Calu3 (cell line): ENCODE measurements at regions not wholly inside any gene's neighbourhood (a gene's known extent, or its start where the extent isn't known, plus 50 kb on each side); places are given as distances from the start of the nearest gene placed in this dataset.

Source experiments
- BruUV-seq: library from RNA; stranded (reverse); fragments of 400-500 nt; replicated peaks from 2 replicates; lab custom pipeline; 2021; lab: Mats Ljungman, UMichigan
- CTCF ChIA-PET: fragments of 300-600 bp; sonication (Branson Sonifier 250); formaldehyde crosslinking; loops from one replicate; lab custom pipeline; 2022; ENCODE audit warnings: antibody characterized with exemption; lab: Charles Lee
- DNase-seq: peaks from one replicate; pipeline ENCODE4 v3.0.0; 2022
- H3K27ac Mint-ChIP-seq: one replicate; pipeline ENCODE4 v1.8.0; 2022; ENCODE audit warnings: mixed read lengths; ENCODE audit not compliant: unreplicated experiment
- H3K27me3 Mint-ChIP-seq: one replicate; pipeline ENCODE4 v1.8.0; 2022; ENCODE audit warnings: mixed read lengths; ENCODE audit not compliant: unreplicated experiment
- H3K36me3 Mint-ChIP-seq: one replicate; pipeline ENCODE4 v1.8.0; 2022; ENCODE audit warnings: mild to moderate bottlenecking, moderate library complexity, mixed read lengths; ENCODE audit not compliant: insufficient read depth, unreplicated experiment
- H3K4me1 Mint-ChIP-seq: one replicate; pipeline ENCODE4 v1.8.0; 2022; ENCODE audit warnings: mild to moderate bottlenecking, low read depth, mixed read lengths; ENCODE audit not compliant: unreplicated experiment
- H3K4me3 Mint-ChIP-seq: one replicate; pipeline ENCODE4 v1.8.0; 2022; ENCODE audit warnings: mild to moderate bottlenecking, low read depth, moderate library complexity, mixed read lengths; ENCODE audit not compliant: unreplicated experiment
- H3K9me3 Mint-ChIP-seq: one replicate; pipeline ENCODE4 v1.8.0; 2022; ENCODE audit warnings: low read depth, mixed read lengths; ENCODE audit not compliant: unreplicated experiment
- intact Hi-C: fragments of 100-400 bp; cut with micrococcal nuclease; formaldehyde crosslinking; loops from one replicate; pipeline ENCODE4 v1.10.0; 2022; ENCODE audit not compliant: unreplicated experiment
- TF ChIP-seq, protein P1 (sequence below): fragments of 200-600 bp; IDR thresholded peaks from one replicate; pipeline ENCODE4 v1.8.0; 2022; ENCODE audit warnings: antibody characterized with exemption; ENCODE audit not compliant: unreplicated experiment

DNA sequence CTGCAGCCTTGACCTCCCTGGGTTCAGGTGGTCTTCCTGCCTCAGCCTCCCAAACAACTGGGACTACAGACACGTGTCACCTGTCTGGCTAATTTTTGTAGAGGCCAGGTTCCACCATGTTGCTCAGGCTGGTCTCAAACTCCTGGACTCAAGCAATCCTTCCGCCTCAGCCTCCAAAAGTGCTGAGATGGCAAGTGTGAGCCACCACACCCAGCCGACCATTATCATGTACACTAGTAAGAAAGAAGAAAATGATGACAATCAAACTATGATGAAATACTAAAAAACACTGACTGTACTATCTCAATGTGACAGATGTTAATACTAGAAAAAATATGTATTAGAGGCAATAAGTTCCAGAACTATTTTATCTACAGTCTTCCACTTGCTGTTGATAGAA lies 420.9 kb downstream of the TRIB2 start:
- Mint-ChIP-seq H3K36me3 (no peaks in the 10 kb centered on the region), H3K27me3 (no peaks in the 10 kb centered on the region), H3K9me3 (no peaks in the 10 kb centered on the region), H3K4me1 (no peaks in the 10 kb centered on the region), H3K4me3 (no peak overlapping the region), H3K27ac (no peak overlapping the region)
- CTCF ChIA-PET, result no interaction called here
- intact Hi-C loops, result no loop called here
- no peak for DNase-seq
- TF ChIP-seq, protein P1, sequence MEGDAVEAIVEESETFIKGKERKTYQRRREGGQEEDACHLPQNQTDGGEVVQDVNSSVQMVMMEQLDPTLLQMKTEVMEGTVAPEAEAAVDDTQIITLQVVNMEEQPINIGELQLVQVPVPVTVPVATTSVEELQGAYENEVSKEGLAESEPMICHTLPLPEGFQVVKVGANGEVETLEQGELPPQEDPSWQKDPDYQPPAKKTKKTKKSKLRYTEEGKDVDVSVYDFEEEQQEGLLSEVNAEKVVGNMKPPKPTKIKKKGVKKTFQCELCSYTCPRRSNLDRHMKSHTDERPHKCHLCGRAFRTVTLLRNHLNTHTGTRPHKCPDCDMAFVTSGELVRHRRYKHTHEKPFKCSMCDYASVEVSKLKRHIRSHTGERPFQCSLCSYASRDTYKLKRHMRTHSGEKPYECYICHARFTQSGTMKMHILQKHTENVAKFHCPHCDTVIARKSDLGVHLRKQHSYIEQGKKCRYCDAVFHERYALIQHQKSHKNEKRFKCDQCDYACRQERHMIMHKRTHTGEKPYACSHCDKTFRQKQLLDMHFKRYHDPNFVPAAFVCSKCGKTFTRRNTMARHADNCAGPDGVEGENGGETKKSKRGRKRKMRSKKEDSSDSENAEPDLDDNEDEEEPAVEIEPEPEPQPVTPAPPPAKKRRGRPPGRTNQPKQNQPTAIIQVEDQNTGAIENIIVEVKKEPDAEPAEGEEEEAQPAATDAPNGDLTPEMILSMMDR, result no peak
- no TSS peak for BruUV-seq

DNA sequence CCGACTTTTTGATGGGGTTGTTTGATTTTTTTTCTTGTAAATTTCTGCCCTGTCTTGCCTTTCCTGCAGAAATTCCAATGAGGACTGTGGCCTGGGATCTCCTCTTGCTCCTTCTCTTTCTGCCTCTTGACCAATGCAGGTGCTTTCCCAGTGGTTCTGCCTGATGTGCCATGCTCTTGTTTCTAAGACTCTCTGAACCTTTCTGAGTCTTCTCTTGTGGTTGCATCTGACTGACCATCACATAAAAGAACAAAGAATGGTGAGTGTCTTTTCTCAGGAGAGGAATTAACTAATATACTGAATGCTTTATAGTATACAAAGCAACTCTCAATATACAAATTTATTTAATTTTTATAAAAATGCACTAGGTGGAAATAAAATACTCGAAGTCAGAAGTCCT lies 424.6 kb downstream of the TRIB2 start:
- BruUV-seq, result no TSS peak
- intact Hi-C loops, result no loop called here
- Mint-ChIP-seq H3K27me3 (no peaks in the 10 kb centered on the region), H3K36me3 (no peaks in the 10 kb centered on the region), H3K4me1 (no peaks in the 10 kb centered on the region), H3K9me3 (no peaks in the 10 kb centered on the region), H3K27ac (no peak overlapping the region), H3K4me3 (no peak overlapping the region)
- DNase-seq, result no peak
- CTCF ChIA-PET, result no interaction called here
- TF ChIP-seq, protein P1, result no peak

DNA sequence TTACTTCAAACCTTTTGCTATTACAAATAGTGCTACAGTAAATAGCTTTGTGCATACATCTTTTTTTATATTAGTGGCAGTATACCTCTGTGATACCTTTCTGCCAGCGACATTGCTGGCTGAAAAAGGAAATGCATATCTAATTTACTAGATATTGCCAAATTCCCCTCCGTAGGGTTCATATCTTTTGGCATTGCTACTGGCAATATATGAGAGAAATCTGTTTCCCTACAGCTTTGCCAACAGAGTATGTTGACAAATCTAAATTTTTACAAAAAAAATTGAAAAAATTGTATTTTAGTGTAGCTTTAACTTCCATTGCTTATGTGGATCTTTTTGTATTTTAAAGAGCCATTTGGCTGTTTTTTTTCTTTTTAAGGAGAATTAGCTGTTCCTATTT lies 426.7 kb downstream of the TRIB2 start:
- Mint-ChIP-seq H3K9me3 (no peaks in the 10 kb centered on the region), H3K27me3 (no peaks in the 10 kb centered on the region), H3K4me3 (no peak overlapping the region), H3K4me1 (no peaks in the 10 kb centered on the region), H3K36me3 (no peaks in the 10 kb centered on the region), H3K27ac (no peak overlapping the region)
- DNase-seq, result no peak
- intact Hi-C loops, result no loop called here
- CTCF ChIA-PET, result no interaction called here
- BruUV-seq, result no TSS peak
- TF ChIP-seq, protein P1, result no peak

DNA sequence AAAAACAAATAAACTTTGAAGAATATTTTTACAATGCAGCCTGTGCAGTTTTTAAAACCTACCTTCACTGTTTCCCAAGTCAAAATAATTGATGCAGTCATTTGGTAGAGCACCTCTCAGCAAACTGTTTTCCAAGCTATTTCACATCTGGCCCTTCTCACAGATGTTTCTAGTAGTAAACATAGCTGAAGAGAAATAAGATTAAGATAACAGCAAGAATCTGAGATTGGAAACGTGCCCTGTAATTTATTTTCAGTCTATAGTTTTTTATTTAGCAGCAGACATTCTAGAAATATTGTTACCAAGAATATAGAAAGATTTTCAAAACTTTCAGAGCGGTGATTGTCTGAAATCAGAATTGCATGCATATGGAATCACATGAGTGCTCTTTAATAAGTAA lies 440.2 kb downstream of the TRIB2 start:
- no peak overlapping the region for H3K27ac Mint-ChIP-seq
- no peak for DNase-seq
- intact Hi-C loops, result no loop called here
- H3K4me3 Mint-ChIP-seq, result no peak overlapping the region
- no peaks in the 10 kb centered on the region for H3K36me3 Mint-ChIP-seq
- no TSS peak for BruUV-seq
- no peaks in the 10 kb centered on the region for H3K27me3 Mint-ChIP-seq
- TF ChIP-seq, protein P1, result no peak
- CTCF ChIA-PET, result no interaction called here
- peaks cover 4% of the 10 kb centered on the region for H3K9me3 Mint-ChIP-seq
- no peaks in the 10 kb centered on the region for H3K4me1 Mint-ChIP-seq

DNA sequence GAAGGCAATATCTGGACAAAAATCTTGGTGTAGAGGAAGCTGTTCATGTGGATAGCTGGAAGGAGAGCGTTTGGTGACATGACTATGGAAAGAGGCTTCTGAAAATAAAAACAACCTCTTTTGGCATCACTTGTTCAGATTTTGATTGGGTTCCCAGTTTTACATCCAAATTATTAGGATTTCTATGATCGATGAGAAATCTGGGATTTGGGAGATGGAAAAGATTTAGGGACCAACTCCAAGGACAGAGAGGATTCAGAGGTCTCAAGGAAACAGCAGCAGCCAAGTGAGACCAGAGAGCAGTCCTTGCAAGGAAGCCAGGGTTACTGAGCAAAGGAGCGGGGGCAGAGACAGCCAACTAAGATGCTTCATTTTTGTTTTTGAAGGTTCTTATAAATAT lies 441.7 kb downstream of the TRIB2 start:
- H3K27ac Mint-ChIP-seq, result no peak overlapping the region

More for the DNA sequence above, 441.7 kb downstream of the TRIB2 start:
- peaks cover 6% of the 10 kb centered on the region for H3K9me3 Mint-ChIP-seq
- H3K36me3 Mint-ChIP-seq, result no peaks in the 10 kb centered on the region
- intact Hi-C loops, result no loop called here
- H3K4me1 Mint-ChIP-seq, result no peaks in the 10 kb centered on the region
- no peaks in the 10 kb centered on the region for H3K27me3 Mint-ChIP-seq
- BruUV-seq, result no TSS peak
- DNase-seq, result no peak
- TF ChIP-seq, protein P1, result no peak
- H3K4me3 Mint-ChIP-seq, result no peak overlapping the region
- CTCF ChIA-PET, result no interaction called here
